K562 (cell line): ENCODE measurements at regions not wholly inside any gene's neighbourhood (a gene's known extent, or its start where the extent isn't known, plus 50 kb on each side); places are given as distances from the start of the nearest gene placed in this dataset.

ENCODE experiments used
- ATAC-seq: fragments of 200-7000 bp; cut with Tn5 transposase; 3 replicates; pipeline ENCODE4 v1.9.1; 2020; ENCODE audit warnings: moderate library complexity
- BruUV-seq: library from RNA; stranded (reverse); fragments of 400-500 nt; replicated peaks from 2 replicates; lab custom pipeline; 2021; lab: Mats Ljungman, UMichigan
- CTCF ChIA-PET: fragments of 300-600 bp; formaldehyde crosslinking; extraction: SDS; loops from one replicate; lab custom pipeline; 2021; ENCODE audit warnings: low intra/inter-chr PET ratio; lab: Yijun Ruan, JAX
- POLR2A ChIA-PET: fragments of 300-600, 350-650 bp; sonication (Branson Sonifier 250); formaldehyde crosslinking; extraction: SDS; loops from one replicate; lab custom pipeline; 2021; ENCODE audit warnings: antibody characterized with exemption, inconsistent platforms; lab: Yijun Ruan, JAX
- DNase-seq, 4 experiments: peaks; one replicate each; pipeline versions ENCODE4 v3.0.0 to v3.0.0-alpha.2; 2011 to 2018; ENCODE audit warnings: low spot score in 3 of 4, mixed read lengths in 3 of 4; ENCODE audit errors: extremely low read depth in 1 of 4
- FAIRE-seq: peaks from 2 replicates; lab custom pipeline; 2011; peaks lifted over from hg19 to GRCh38; lab: Jason Lieb, UNC
- H2AFZ ChIP-seq: 2 replicates; pipeline ENCODE4 v1.6.0; 2011; ENCODE audit warnings: low read depth, low read length, control low read depth, inconsistent platforms
- H3K27ac ChIP-seq: fragments of 200-600 bp; 3 replicates; pipeline ENCODE4 v1.8.0; 2011; ENCODE audit warnings: low read depth, mild to moderate bottlenecking, control low read depth, inconsistent platforms, low read length, moderate library complexity, mixed read lengths; ENCODE audit errors: extremely low read depth
- H3K27me3 ChIP-seq, 2 experiments: fragments of 300-600 bp in 1 of 2; 2 replicates in 1 of 2; 3 replicates in 1 of 2; pipeline versions ENCODE4 v1.6.0 to v1.8.0; 2011; ENCODE audit warnings: inconsistent platforms in 2 of 2, low read length in 2 of 2, mild to moderate bottlenecking in 1 of 2, mixed read lengths in 1 of 2, moderate library complexity in 1 of 2; ENCODE audit not compliant: control insufficient read depth in 2 of 2, insufficient read depth in 2 of 2
- H3K36me3 ChIP-seq: fragments of 300-600 bp; 3 replicates; pipeline ENCODE4 v1.8.0; 2011; ENCODE audit warnings: mild to moderate bottlenecking, low read length, inconsistent platforms; ENCODE audit not compliant: control insufficient read depth, insufficient read depth
- H3K4me1 ChIP-seq, 2 experiments: fragments of 200-600 bp in 1 of 2; replicated peaks in 1 of 2; 2 replicates in 1 of 2; 3 replicates in 1 of 2; pipeline versions ENCODE4 v1.5.1 to v1.8.0; 2011; ENCODE audit warnings: inconsistent platforms in 2 of 2, low read length in 2 of 2, mild to moderate bottlenecking in 1 of 2, mixed read lengths in 1 of 2, moderate library complexity in 1 of 2; ENCODE audit not compliant: control insufficient read depth in 2 of 2, insufficient read depth in 2 of 2
- H3K4me2 ChIP-seq: 2 replicates; pipeline ENCODE4 v1.6.1; 2011; ENCODE audit warnings: low read length, control low read depth, inconsistent platforms, mixed read lengths; ENCODE audit not compliant: insufficient read depth
- H3K4me3 ChIP-seq: fragments of 200-600 bp; sonication (generic), shearing (Covaris generic); 2 replicates; pipeline ENCODE4 v1.5.1; 2016; ENCODE audit warnings: control low read depth, inconsistent platforms
- H3K79me2 ChIP-seq: fragments of 200-600 bp; 3 replicates; pipeline ENCODE4 v1.8.0; 2011; ENCODE audit warnings: low read length, inconsistent platforms; ENCODE audit not compliant: control insufficient read depth, insufficient read depth
- H3K9ac ChIP-seq, 2 experiments: 2 replicates each; pipeline versions ENCODE4 v1.6.0 to v1.6.1; 2011; ENCODE audit warnings: low read depth in 2 of 2, low read length in 2 of 2, control low read depth in 1 of 2, inconsistent platforms in 1 of 2, mild to moderate bottlenecking in 1 of 2, mixed read lengths in 1 of 2; ENCODE audit not compliant: insufficient read depth in 1 of 2
- H3K9me1 ChIP-seq: one replicate; pipeline ENCODE4 v1.6.0; 2011; ENCODE audit warnings: inconsistent platforms, mild to moderate bottlenecking, low read length, moderate library complexity; ENCODE audit not compliant: control insufficient read depth, insufficient read depth
- H3K9me3 ChIP-seq: replicated peaks from 2 replicates; pipeline ENCODE4 v1.5.1; 2011; ENCODE audit warnings: low read depth, low read length, inconsistent platforms; ENCODE audit not compliant: control insufficient read depth, insufficient read depth
- H4K20me1 ChIP-seq: replicated peaks from 2 replicates; pipeline ENCODE4 v1.6.1; 2011; ENCODE audit warnings: low read length, inconsistent platforms, mixed read lengths; ENCODE audit not compliant: control insufficient read depth, insufficient read depth
- ADNP ChIP-seq: fragments of 200-800 bp; sonication (Bioruptor generic); IDR thresholded peaks from 2 replicates; pipeline ENCODE4 v1.6.1; 2016; ENCODE audit warnings: missing genetic modification characterization, missing compliant biosample characterization
- CC2D1A ChIP-seq: fragments of 450-650 bp; IDR thresholded peaks from 2 replicates; pipeline ENCODE4 v1.6.1; 2017; ENCODE audit warnings: mild to moderate bottlenecking
- CCAR2 ChIP-seq: fragments of 200-400 bp; formaldehyde crosslinking; IDR thresholded peaks from 2 replicates; pipeline ENCODE4 v1.6.1; 2017; ENCODE audit warnings: mild to moderate bottlenecking, low read depth, low read length
- FOXJ3 ChIP-seq: sonication (generic); formaldehyde crosslinking; IDR thresholded peaks from 2 replicates; pipeline ENCODE4 v1.4.0; 2020; ENCODE audit warnings: mild to moderate bottlenecking, missing genetic modification reagents
- HDAC8 ChIP-seq: fragments of 450-650 bp; IDR thresholded peaks from 2 replicates; pipeline ENCODE4 v1.6.1; 2016; ENCODE audit warnings: mild to moderate bottlenecking, missing genetic modification characterization, moderate library complexity, missing compliant biosample characterization
- RBM14 ChIP-seq: fragments of 200-400 bp; formaldehyde crosslinking; IDR thresholded peaks from 2 replicates; pipeline ENCODE4 v1.6.1; 2018; ENCODE audit warnings: low read depth, mild to moderate bottlenecking, low read length, moderate library complexity, borderline replicate concordance; ENCODE audit not compliant: insufficient read depth
- WGBS: fragments of 100-300 bp; shearing (Covaris generic); methylation state at CpG from one replicate; pipeline ENCODE4 v1.1.6; 2016; ENCODE audit warnings: low coverage, mixed read lengths; ENCODE audit not compliant: insufficient coverage; ENCODE audit errors: missing lambda C conversion rate; 5-methylcytosine and 5-hydroxymethylcytosine counted together
- in situ Hi-C: fragments of 300-500 bp; cut with MboI; formaldehyde crosslinking; loops from 4 replicates; pipeline ENCODE4 v1.15.0; 2018; ENCODE audit warnings: inconsistent platforms, mixed read lengths
- intact Hi-C: fragments of 100-400 bp; cut with micrococcal nuclease; formaldehyde crosslinking; loops from 2 replicates; pipeline ENCODE4 v1.14.2; 2022
- TF ChIP-seq, protein P1 (sequence below): sonication (generic); formaldehyde crosslinking; IDR thresholded peaks from 2 replicates; pipeline ENCODE4 v1.8.1; 2023; ENCODE audit warnings: mild to moderate bottlenecking, missing genetic modification reagents
- TF ChIP-seq, protein P2 (sequence below), 2 experiments: fragments of 450-650 bp; formaldehyde crosslinking in 1 of 2; IDR thresholded peaks; 2 replicates each; pipeline versions ENCODE4 v1.4.0 to v1.6.1; 2014 to 2020; ENCODE audit warnings: mild to moderate bottlenecking in 2 of 2, borderline replicate concordance in 1 of 2, low read depth in 1 of 2

DNA sequence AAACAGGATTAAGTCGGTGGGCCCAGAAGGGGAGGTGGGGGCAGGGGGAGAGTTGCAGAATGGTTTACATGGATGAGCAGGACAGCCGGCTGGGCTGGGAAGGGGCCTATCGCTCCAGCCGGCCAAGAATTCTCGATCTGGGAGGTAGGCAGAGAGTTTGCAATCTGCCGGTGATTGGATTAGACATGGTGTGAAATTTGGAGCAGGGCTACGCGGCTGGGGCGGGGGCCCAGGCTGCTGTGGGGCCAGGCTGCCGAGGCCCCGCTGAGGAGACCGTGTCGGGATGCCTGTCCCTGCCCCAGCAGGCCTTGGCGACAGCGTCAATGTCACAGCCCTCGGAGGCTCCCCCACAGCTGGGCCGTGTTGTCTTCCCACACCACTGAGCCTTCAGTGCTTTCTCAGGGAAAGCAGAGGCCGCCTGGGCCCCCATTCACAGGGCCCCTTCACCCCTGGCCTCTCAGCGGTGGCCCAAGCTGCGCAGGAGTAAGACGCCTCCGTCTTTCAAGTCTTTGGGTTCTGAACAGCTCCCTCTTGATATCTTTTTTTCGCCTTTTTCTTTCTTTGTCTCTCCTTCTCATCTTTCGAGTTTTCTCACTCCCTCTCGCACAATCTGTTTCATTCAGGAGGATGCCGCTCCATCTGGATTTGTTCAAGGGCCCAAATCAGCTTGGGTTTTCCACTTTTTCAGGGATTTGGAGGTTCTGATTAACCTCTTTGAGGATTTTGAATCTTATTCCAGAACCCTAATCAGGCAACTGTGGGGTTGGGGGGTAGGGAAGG, 117.5 kb upstream of the PARP11 start (continued):
- TF ChIP-seq, protein P1, sequence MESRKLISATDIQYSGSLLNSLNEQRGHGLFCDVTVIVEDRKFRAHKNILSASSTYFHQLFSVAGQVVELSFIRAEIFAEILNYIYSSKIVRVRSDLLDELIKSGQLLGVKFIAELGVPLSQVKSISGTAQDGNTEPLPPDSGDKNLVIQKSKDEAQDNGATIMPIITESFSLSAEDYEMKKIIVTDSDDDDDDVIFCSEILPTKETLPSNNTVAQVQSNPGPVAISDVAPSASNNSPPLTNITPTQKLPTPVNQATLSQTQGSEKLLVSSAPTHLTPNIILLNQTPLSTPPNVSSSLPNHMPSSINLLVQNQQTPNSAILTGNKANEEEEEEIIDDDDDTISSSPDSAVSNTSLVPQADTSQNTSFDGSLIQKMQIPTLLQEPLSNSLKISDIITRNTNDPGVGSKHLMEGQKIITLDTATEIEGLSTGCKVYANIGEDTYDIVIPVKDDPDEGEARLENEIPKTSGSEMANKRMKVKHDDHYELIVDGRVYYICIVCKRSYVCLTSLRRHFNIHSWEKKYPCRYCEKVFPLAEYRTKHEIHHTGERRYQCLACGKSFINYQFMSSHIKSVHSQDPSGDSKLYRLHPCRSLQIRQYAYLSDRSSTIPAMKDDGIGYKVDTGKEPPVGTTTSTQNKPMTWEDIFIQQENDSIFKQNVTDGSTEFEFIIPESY (CRISPR knock-in tag) = no peak

DNA sequence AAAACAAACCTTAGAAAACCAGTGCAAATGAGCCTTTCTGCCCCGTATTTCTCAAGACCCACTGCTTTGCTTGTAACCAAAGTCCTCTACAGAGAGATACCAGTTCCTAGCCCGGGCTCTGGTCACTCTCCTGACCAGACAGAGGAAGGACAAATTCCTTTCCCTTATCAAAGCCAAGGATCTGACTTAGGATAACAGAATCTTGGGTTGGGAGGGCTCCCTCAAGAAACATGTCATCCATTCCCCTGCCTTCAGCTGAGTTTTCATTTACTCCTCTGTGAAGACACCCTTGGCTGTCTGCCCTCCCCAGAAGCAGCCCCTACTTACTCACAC, 116.0 kb upstream of the PARP11 start:
- no peaks in the 10 kb centered on the region for H3K9me3 ChIP-seq
- intact Hi-C loops = no loop called here
- 0% methylated on average over 2 of the region's 2 CpGs for WGBS
- FAIRE-seq = no peak
- H2AFZ ChIP-seq = no peak overlapping the region
- ATAC-seq = no peak
- H4K20me1 ChIP-seq = no peaks in the 10 kb centered on the region
- H3K9me1 ChIP-seq = no peaks in the 10 kb centered on the region
- H3K9ac ChIP-seq = no peak overlapping the region
- no peaks in the 10 kb centered on the region for H3K79me2 ChIP-seq
- DNase-seq = no peak
- no peaks in the 10 kb centered on the region for H3K4me1 ChIP-seq
- in situ Hi-C loops = no loop called here
- no peaks in the 10 kb centered on the region for H3K36me3 ChIP-seq
- BruUV-seq = no TSS peak
- ChIA-PET POLR2A (no interaction called here), CTCF (no interaction called here)
- no peak overlapping the region for H3K27ac ChIP-seq
- H3K4me2 ChIP-seq = no peak overlapping the region
- no peak overlapping the region for H3K4me3 ChIP-seq
- H3K27me3 ChIP-seq = peaks cover 0 to 6% of the 10 kb centered on the region in 2 experiments; a peak in 3 of 5 replicates
- TF ChIP-seq CCAR2 (no peak), RBM14 (no peak), FOXJ3 (CRISPR knock-in tag) (no peak), ADNP (tag) (no peak), CC2D1A (no peak), HDAC8 (tag) (no peak)
- TF ChIP-seq, protein P2, sequence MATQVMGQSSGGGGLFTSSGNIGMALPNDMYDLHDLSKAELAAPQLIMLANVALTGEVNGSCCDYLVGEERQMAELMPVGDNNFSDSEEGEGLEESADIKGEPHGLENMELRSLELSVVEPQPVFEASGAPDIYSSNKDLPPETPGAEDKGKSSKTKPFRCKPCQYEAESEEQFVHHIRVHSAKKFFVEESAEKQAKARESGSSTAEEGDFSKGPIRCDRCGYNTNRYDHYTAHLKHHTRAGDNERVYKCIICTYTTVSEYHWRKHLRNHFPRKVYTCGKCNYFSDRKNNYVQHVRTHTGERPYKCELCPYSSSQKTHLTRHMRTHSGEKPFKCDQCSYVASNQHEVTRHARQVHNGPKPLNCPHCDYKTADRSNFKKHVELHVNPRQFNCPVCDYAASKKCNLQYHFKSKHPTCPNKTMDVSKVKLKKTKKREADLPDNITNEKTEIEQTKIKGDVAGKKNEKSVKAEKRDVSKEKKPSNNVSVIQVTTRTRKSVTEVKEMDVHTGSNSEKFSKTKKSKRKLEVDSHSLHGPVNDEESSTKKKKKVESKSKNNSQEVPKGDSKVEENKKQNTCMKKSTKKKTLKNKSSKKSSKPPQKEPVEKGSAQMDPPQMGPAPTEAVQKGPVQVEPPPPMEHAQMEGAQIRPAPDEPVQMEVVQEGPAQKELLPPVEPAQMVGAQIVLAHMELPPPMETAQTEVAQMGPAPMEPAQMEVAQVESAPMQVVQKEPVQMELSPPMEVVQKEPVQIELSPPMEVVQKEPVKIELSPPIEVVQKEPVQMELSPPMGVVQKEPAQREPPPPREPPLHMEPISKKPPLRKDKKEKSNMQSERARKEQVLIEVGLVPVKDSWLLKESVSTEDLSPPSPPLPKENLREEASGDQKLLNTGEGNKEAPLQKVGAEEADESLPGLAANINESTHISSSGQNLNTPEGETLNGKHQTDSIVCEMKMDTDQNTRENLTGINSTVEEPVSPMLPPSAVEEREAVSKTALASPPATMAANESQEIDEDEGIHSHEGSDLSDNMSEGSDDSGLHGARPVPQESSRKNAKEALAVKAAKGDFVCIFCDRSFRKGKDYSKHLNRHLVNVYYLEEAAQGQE (IDR thresholded peaks at IDR 0.05; ENCODE audit: borderline replicate concordance) = no peak
- TF ChIP-seq, protein P2 (CRISPR knock-in tag; IDR thresholded peaks at IDR 0.05; ENCODE audit: low read depth) = no peak
